ENCODE measurements at regions not wholly inside any gene's neighbourhood (a gene's known extent, or its start where the extent isn't known, plus 50 kb on each side); places are given as distances from the start of the nearest gene placed in this dataset.

GRCh38 chr18:60981682-60982328, 351.4 kb upstream of the CDH20 start:
- ChIA-PET POLR2A (no interaction called here), CTCF (ENCODE audit: unreplicated experiment) (no interaction called here)
- Histone ChIP-seq H3K4me1 (ENCODE audit: insufficient read depth, low read length, poor library complexity, severe bottlenecking) (no peaks in the 10 kb centered on the region), H2AFZ (ENCODE audit: low read length) (no peak overlapping the region), H3K36me3 (ENCODE audit: insufficient read depth, low read length) (no peaks in the 10 kb centered on the region), H4K20me1 (ENCODE audit: insufficient read depth, low read length) (no peaks in the 10 kb centered on the region), H3K4me3 (ENCODE audit: low read depth, low read length, poor library complexity, severe bottlenecking) (no peak overlapping the region), H3K79me2 (ENCODE audit: insufficient read depth, low read depth, low read length) (no peaks in the 10 kb centered on the region), H3K9me2 (ENCODE audit: insufficient read depth, low read length) (no peaks in the 10 kb centered on the region), H3K27ac (ENCODE audit: low read depth, low read length, poor library complexity, severe bottlenecking) (no peak overlapping the region), H3K9me3 (ENCODE audit: low read length) (no peaks in the 10 kb centered on the region), H3K4me2 (ENCODE audit: low read length) (no peak overlapping the region)
- no TSS peak for BruUV-seq (replicated peaks)
- TF ChIP-seq EZH2phosphoT487 (IDR thresholded peaks at IDR 0.05; ENCODE audit: borderline replicate concordance, low read depth, low read length) (no peak), CTCF (conservative IDR thresholded peaks at IDR 0.05; ENCODE audit: low read length) (no peak)
- no peak for DNase-seq (ENCODE audit: low spot score)
- intact Hi-C loops (cut with micrococcal nuclease; ENCODE audit: unreplicated experiment) = no loop called here

- Histone ChIP-seq H2AFZ (ENCODE audit: low read length) (no peak overlapping the region), H3K4me3 (ENCODE audit: low read depth, low read length, poor library complexity, severe bottlenecking) (no peak overlapping the region), H3K9me3 (ENCODE audit: low read length) (no peaks in the 10 kb centered on the region), H3K27ac (ENCODE audit: low read depth, low read length, poor library complexity, severe bottlenecking) (no peak overlapping the region), H3K36me3 (ENCODE audit: insufficient read depth, low read length) (no peaks in the 10 kb centered on the region), H3K9me2 (ENCODE audit: insufficient read depth, low read length) (no peaks in the 10 kb centered on the region), H3K4me2 (ENCODE audit: low read length) (no peak overlapping the region), H3K4me1 (ENCODE audit: insufficient read depth, low read length, poor library complexity, severe bottlenecking) (no peaks in the 10 kb centered on the region), H3K79me2 (ENCODE audit: insufficient read depth, low read depth, low read length) (no peaks in the 10 kb centered on the region), H4K20me1 (ENCODE audit: insufficient read depth, low read length) (no peaks in the 10 kb centered on the region)
- intact Hi-C loops (cut with micrococcal nuclease; ENCODE audit: unreplicated experiment) = no loop called here
- ChIA-PET CTCF (ENCODE audit: unreplicated experiment) (no interaction called here), POLR2A (no interaction called here)
- no TSS peak for BruUV-seq (replicated peaks)
- no peak for DNase-seq (ENCODE audit: low spot score)
- TF ChIP-seq EZH2phosphoT487 (IDR thresholded peaks at IDR 0.05; ENCODE audit: borderline replicate concordance, low read depth, low read length) (no peak), CTCF (conservative IDR thresholded peaks at IDR 0.05; ENCODE audit: low read length) (no peak)
Observed at GRCh38 chr18:60982329-60982695, 350.9 kb upstream of the CDH20 start.

- H3K4me1 ChIP-seq (ENCODE audit: insufficient read depth, low read length, poor library complexity, severe bottlenecking) = no peaks in the 10 kb centered on the region
- H3K36me3 ChIP-seq (ENCODE audit: insufficient read depth, low read length) = no peaks in the 10 kb centered on the region
- no peak for DNase-seq (ENCODE audit: low spot score)
- no peaks in the 10 kb centered on the region for H4K20me1 ChIP-seq (ENCODE audit: insufficient read depth, low read length)
- no peak overlapping the region for H3K4me3 ChIP-seq (ENCODE audit: low read depth, low read length, poor library complexity, severe bottlenecking)
- no peak overlapping the region for H2AFZ ChIP-seq (ENCODE audit: low read length)
- ChIA-PET POLR2A (interaction anchor here (0.7 kb wide), 1 partner anchor 39 kb away, joined by 3 read pairs; no protein-coding TSS in a partner anchor), CTCF (ENCODE audit: unreplicated experiment) (no interaction called here)
- intact Hi-C loops (cut with micrococcal nuclease; ENCODE audit: unreplicated experiment) = no loop called here
- no peak for TF ChIP-seq CTCF (conservative IDR thresholded peaks at IDR 0.05; ENCODE audit: low read length)
- BruUV-seq (replicated peaks) = no TSS peak
- H3K79me2 ChIP-seq (ENCODE audit: insufficient read depth, low read depth, low read length) = no peaks in the 10 kb centered on the region
- no peak overlapping the region for H3K27ac ChIP-seq (ENCODE audit: low read depth, low read length, poor library complexity, severe bottlenecking)
- H3K9me3 ChIP-seq (ENCODE audit: low read length) = no peaks in the 10 kb centered on the region
- no peak overlapping the region for H3K4me2 ChIP-seq (ENCODE audit: low read length)
- no peaks in the 10 kb centered on the region for H3K9me2 ChIP-seq (ENCODE audit: insufficient read depth, low read length)
Observed at GRCh38 chr18:60982928-60983327, 350.3 kb upstream of the CDH20 start.

All from OCI-LY7 (cell line).